Thyroid gland (tissue), 4 donors: ENCODE measurements at regions not wholly inside any gene's neighbourhood (a gene's known extent, or its start where the extent isn't known, plus 50 kb on each side); places are given as distances from the start of the nearest gene placed in this dataset.

ENCODE experiments used
- CTCF ChIP-seq, 6 experiments: fragments of 200-600 bp in 3 of 6; fragments of 450-650 bp in 3 of 6; sonication (generic) in 3 of 6; IDR thresholded peaks; one replicate each; pipeline ENCODE4 v1.5.1; 2016 to 2019; ENCODE audit warnings: antibody characterized with exemption in 6 of 6, mild to moderate bottlenecking in 2 of 6, inconsistent platforms in 1 of 6, moderate library complexity in 1 of 6
- POLR2A ChIP-seq, 2 donors: fragments of 450-650 bp; IDR thresholded peaks; one replicate each; pipeline ENCODE4 v1.6.1; 2017; ENCODE audit warnings: antibody characterized with exemption in 2 of 2, mild to moderate bottlenecking in 2 of 2, moderate library complexity in 1 of 2

DNA sequence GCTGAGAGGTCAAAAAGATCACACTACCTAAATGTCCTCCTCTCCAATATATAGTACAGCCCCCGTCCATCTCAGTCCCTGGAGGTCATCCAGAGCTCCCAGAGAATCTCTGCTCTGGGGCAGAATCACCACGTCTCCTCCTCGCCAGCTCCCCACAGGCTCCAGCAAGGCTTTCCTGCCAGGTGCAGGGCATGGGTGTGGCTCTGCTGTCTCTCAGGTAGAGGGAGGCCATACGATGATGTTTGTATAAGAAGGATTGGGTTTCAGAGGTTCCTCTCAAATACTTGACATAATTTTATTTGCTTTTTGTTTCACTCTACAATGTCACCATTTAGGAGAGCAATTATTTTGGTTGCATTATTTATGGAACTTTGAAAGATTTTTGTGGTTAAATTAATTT is 98.3 kb upstream of the PRSS58 start:
- TF ChIP-seq CTCF (IDR thresholded peaks at IDR 0.05) (no peak), POLR2A (IDR thresholded peaks at IDR 0.05) (no peak)
